Thoracic aorta (tissue), 2 donors: ENCODE measurements at regions not wholly inside any gene's neighbourhood (a gene's known extent, or its start where the extent isn't known, plus 50 kb on each side); places are given as distances from the start of the nearest gene placed in this dataset.

ENCODE experiments used
- ATAC-seq: fragments of 150-250 bp; one replicate; pipeline ENCODE4 v1.8.0; 2017; ENCODE audit warnings: low read depth; ENCODE audit not compliant: insufficient number of reproducible peaks, low FRiP score
- DNase-seq: peaks from one replicate; pipeline ENCODE4 v3.0.0-alpha.2; 2020; ENCODE audit warnings: low spot score
- H3K27ac ChIP-seq, 2 donors: fragments of 200-600 bp; sonication (generic); 1 replicate in 1 of 2; 2 replicates in 1 of 2; pipeline ENCODE4 v1.5.1; 2016; ENCODE audit warnings: mild to moderate bottlenecking in 2 of 2, moderate library complexity in 2 of 2
- H3K27me3 ChIP-seq: fragments of 200-600 bp; sonication (generic); replicated peaks from 2 replicates; pipeline ENCODE4 v1.6.0; 2016; ENCODE audit warnings: mild to moderate bottlenecking; ENCODE audit not compliant: insufficient read depth
- H3K36me3 ChIP-seq: fragments of 200-600 bp; sonication (generic); one replicate; pipeline ENCODE4 v1.5.1; 2016
- H3K4me1 ChIP-seq, 2 donors: fragments of 200-600 bp; sonication (generic); 1 replicate in 1 of 2; 2 replicates in 1 of 2; pipeline versions ENCODE4 v1.5.1 to v1.6.0; 2016; ENCODE audit warnings: low read depth in 2 of 2, mild to moderate bottlenecking in 1 of 2; ENCODE audit not compliant: control insufficient read depth in 1 of 2
- H3K4me3 ChIP-seq: fragments of 200-600 bp; sonication (generic); 2 replicates; pipeline ENCODE4 v1.5.1; 2016; ENCODE audit warnings: mild to moderate bottlenecking
- H3K9me3 ChIP-seq: fragments of 200-600 bp; sonication (generic); 2 replicates; pipeline ENCODE4 v1.5.1; 2016
- TF ChIP-seq, protein P1 (sequence below): fragments of 200-600 bp; sonication (generic); IDR thresholded peaks from one replicate; pipeline ENCODE4 v1.5.1; 2019; ENCODE audit warnings: antibody characterized with exemption

DNA sequence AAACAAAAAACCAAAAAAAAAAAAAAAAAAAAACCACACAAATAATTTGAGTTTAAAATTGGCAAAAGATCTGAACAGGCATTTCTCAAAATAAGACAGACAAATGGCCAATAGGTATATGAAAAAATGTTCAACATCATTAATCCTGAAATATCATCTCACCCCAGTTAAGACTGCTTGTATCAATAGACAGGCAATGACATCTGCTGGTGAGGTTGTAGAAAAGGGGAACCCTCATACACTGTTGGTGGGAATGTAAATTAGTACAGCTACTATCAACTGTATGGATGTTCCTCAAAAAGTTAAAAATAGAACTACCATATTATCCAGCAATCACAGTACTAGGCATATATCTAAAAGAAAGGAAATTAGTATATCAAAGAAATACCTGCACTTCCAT, 523.1 kb downstream of the XIRP2 start:
- no peak overlapping the region for H3K27ac ChIP-seq
- no peaks in the 10 kb centered on the region for H3K27me3 ChIP-seq
- no peaks in the 10 kb centered on the region for H3K9me3 ChIP-seq
- TF ChIP-seq, protein P1, sequence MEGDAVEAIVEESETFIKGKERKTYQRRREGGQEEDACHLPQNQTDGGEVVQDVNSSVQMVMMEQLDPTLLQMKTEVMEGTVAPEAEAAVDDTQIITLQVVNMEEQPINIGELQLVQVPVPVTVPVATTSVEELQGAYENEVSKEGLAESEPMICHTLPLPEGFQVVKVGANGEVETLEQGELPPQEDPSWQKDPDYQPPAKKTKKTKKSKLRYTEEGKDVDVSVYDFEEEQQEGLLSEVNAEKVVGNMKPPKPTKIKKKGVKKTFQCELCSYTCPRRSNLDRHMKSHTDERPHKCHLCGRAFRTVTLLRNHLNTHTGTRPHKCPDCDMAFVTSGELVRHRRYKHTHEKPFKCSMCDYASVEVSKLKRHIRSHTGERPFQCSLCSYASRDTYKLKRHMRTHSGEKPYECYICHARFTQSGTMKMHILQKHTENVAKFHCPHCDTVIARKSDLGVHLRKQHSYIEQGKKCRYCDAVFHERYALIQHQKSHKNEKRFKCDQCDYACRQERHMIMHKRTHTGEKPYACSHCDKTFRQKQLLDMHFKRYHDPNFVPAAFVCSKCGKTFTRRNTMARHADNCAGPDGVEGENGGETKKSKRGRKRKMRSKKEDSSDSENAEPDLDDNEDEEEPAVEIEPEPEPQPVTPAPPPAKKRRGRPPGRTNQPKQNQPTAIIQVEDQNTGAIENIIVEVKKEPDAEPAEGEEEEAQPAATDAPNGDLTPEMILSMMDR: no peak
- no peak for DNase-seq
- no peak for ATAC-seq
- no peaks in the 10 kb centered on the region for H3K36me3 ChIP-seq
- H3K4me1 ChIP-seq: no peaks in the 10 kb centered on the region
- no peak overlapping the region for H3K4me3 ChIP-seq

DNA sequence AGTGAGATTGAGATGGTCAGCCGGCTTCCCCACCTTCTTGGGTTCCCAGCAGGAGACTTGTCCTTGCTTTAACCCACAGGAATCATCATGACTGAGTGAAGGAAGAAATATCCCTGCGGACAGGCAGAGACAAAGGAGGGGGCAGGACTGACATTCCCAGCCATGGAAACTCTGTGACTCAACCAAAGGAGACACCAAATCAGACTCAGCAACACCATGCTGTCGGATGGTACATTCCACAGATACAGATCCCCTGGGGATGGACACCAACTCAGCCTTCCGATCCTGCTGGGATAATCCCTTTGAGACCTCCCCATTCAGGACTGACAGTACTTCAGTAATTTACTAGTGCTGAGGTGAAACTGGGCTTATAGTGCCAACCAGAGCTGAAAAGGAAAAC, 518.3 kb downstream of the XIRP2 start:
- DNase-seq (no peak), ATAC-seq (no peak)
- no peaks in the 10 kb centered on the region for H3K27me3 ChIP-seq
- H3K9me3 ChIP-seq: no peaks in the 10 kb centered on the region
- no peaks in the 10 kb centered on the region for H3K4me1 ChIP-seq
- H3K4me3 ChIP-seq: no peak overlapping the region
- no peaks in the 10 kb centered on the region for H3K36me3 ChIP-seq
- TF ChIP-seq, protein P1: no peak
- H3K27ac ChIP-seq: no peak overlapping the region

DNA sequence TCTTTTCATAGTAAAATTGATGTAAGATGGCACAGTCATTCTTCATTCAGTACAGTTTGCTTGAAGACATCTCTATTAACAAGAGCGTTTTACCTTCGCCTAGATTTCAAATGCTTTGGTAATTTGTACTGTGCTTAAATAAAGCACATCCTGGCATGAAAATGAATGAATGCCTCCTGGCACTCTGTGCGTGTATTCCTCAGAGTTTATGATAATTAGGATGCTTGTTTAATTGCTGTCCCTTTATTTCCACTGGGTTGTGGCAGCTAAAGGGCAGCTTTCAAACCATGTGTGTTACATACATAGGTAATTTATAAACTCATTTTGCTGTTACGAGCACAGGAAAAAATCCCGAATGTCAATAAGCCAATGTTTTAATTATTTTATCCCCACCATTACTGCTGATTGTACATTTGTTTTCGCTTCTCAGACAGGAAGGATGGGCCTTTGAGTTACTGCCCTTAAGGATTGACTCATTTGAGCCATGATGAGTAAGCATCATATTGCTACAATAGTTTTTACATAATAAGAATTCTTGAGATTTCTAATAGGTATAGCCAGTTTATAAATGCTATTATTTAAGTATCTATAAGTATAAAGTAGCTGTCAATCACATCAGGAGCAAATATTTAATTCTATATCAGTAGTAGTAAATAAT, 516.5 kb downstream of the XIRP2 start:
- DNase-seq: no peak
- TF ChIP-seq, protein P1: no peak
- H3K4me1 ChIP-seq: no peaks in the 10 kb centered on the region
- no peaks in the 10 kb centered on the region for H3K36me3 ChIP-seq
- H3K4me3 ChIP-seq: no peak overlapping the region
- no peaks in the 10 kb centered on the region for H3K27me3 ChIP-seq
- no peak overlapping the region for H3K27ac ChIP-seq
- H3K9me3 ChIP-seq: no peaks in the 10 kb centered on the region
- no peak for ATAC-seq

DNA sequence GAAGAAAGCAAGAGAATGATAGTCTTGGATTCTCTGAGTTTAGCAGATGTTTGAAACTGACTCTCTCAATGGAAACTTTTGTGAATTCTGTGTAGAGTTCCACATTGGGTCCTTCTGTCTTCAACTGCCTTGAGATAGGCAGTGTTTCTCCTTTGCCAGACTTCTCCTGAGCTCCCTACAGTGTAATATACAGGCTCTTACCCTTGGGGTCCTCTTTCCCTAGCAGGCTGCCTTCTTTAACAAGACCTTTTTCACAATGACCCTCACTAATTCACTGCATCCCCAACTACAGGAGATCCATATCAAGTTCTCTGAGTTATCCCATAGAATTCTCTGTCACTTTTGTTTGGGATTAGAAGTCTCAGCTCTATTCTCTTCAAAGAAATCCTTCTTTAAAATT, 513.0 kb downstream of the XIRP2 start:
- Histone ChIP-seq H3K9me3 (no peaks in the 10 kb centered on the region), H3K27me3 (no peaks in the 10 kb centered on the region), H3K36me3 (no peaks in the 10 kb centered on the region), H3K27ac (no peak overlapping the region), H3K4me3 (no peak overlapping the region), H3K4me1 (no peaks in the 10 kb centered on the region)
- no peak for ATAC-seq
- TF ChIP-seq, protein P1: no peak
- no peak for DNase-seq

DNA sequence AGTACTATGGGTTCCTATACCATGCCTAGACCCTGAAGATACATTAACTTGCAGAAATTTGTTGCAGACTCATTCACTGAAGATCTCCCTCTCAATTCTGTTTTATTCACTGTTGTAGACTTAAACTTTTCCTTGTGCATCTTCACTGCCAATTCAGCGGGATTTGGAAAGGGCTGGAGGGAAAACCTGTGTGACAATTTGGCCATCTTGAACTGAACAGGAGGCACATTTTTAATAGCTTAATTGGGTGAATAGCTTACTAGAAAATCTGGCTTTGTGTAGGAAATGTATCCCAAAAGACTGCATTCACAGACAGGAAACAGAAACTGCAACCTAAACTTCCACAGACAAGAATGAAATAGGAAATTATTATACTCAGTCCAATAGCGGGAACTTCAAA, 512.3 kb downstream of the XIRP2 start:
- ATAC-seq (no peak), DNase-seq (no peak)
- Histone ChIP-seq H3K27me3 (no peaks in the 10 kb centered on the region), H3K36me3 (no peaks in the 10 kb centered on the region), H3K27ac (no peak overlapping the region), H3K9me3 (no peaks in the 10 kb centered on the region), H3K4me1 (no peaks in the 10 kb centered on the region), H3K4me3 (no peak overlapping the region)
- TF ChIP-seq, protein P1: no peak
